ENCODE measurements at regions not wholly inside any gene's neighbourhood (a gene's known extent, or its start where the extent isn't known, plus 50 kb on each side); places are given as distances from the start of the nearest gene placed in this dataset.
"Not testable (repeated sequence)": the region's sequence is repeated elsewhere in the genome, so short reads cannot be mapped to it uniquely, and the experiment has no call there.

- no peak overlapping the region for H3K4me2 ChIP-seq (ENCODE audit: low read length)
- peaks cover 22% of the 10 kb centered on the region for H3K4me1 ChIP-seq (ENCODE audit: control insufficient read depth, insufficient read depth, low read length)
- no peaks in the 10 kb centered on the region for H3K27me3 ChIP-seq (ENCODE audit: control insufficient read depth, insufficient read depth, low read length)
- no peak overlapping the region for H3K4me3 ChIP-seq (ENCODE audit: low read length)
- H3K9ac ChIP-seq (ENCODE audit: low read depth, low read length) = no peak overlapping the region
- H3K36me3 ChIP-seq (ENCODE audit: insufficient read depth, low read length) = no peaks in the 10 kb centered on the region
- H3K9me3 ChIP-seq (replicated peaks; ENCODE audit: low read length) = no peaks in the 10 kb centered on the region
These were observed 210.7 kb downstream of the RASSF9 start for GRCh38 chr12:85625467-85625866.

- H3K4me3 ChIP-seq (ENCODE audit: low read length) = no peak overlapping the region
- peak overlapping the region; percentile 65 for H3K4me2 ChIP-seq (ENCODE audit: low read length)
- H3K4me1 ChIP-seq (ENCODE audit: control insufficient read depth, insufficient read depth, low read length) = peaks cover 25% of the 10 kb centered on the region
- H3K36me3 ChIP-seq (ENCODE audit: insufficient read depth, low read length) = no peaks in the 10 kb centered on the region
- no peaks in the 10 kb centered on the region for H3K9me3 ChIP-seq (replicated peaks; ENCODE audit: low read length)
- no peak overlapping the region for H3K9ac ChIP-seq (ENCODE audit: low read depth, low read length)
- no peaks in the 10 kb centered on the region for H3K27me3 ChIP-seq (ENCODE audit: control insufficient read depth, insufficient read depth, low read length)
These were observed 210.0 kb downstream of the RASSF9 start for GRCh38 chr12:85626001-85626783.

- Histone ChIP-seq H3K4me3 (ENCODE audit: low read length) (no peak overlapping the region), H3K36me3 (ENCODE audit: insufficient read depth, low read length) (no peaks in the 10 kb centered on the region), H3K4me1 (ENCODE audit: control insufficient read depth, insufficient read depth, low read length) (peaks cover 25% of the 10 kb centered on the region), H3K9ac (ENCODE audit: low read depth, low read length) (no peak overlapping the region), H3K4me2 (ENCODE audit: low read length) (peak overlapping the region; percentile 65), H3K27me3 (ENCODE audit: control insufficient read depth, insufficient read depth, low read length) (no peaks in the 10 kb centered on the region), H3K9me3 (replicated peaks; ENCODE audit: low read length) (no peaks in the 10 kb centered on the region)
These were observed 209.4 kb downstream of the RASSF9 start for GRCh38 chr12:85626784-85627171.

- H3K9ac ChIP-seq (ENCODE audit: low read depth, low read length) = no peak overlapping the region
- H3K27me3 ChIP-seq (ENCODE audit: control insufficient read depth, insufficient read depth, low read length) = no peaks in the 10 kb centered on the region
- H3K9me3 ChIP-seq (replicated peaks; ENCODE audit: low read length) = no peaks in the 10 kb centered on the region
- no peaks in the 10 kb centered on the region for H3K36me3 ChIP-seq (ENCODE audit: insufficient read depth, low read length)
- peak overlapping the region; percentile 65 for H3K4me2 ChIP-seq (ENCODE audit: low read length)
- H3K4me3 ChIP-seq (ENCODE audit: low read length) = no peak overlapping the region
- H3K4me1 ChIP-seq (ENCODE audit: control insufficient read depth, insufficient read depth, low read length) = peaks cover 25% of the 10 kb centered on the region
These were observed 208.6 kb downstream of the RASSF9 start for GRCh38 chr12:85627584-85627983.

- H3K27me3 ChIP-seq (ENCODE audit: control insufficient read depth, insufficient read depth, low read length); H3K36me3 ChIP-seq (ENCODE audit: insufficient read depth, low read length); H3K4me2 ChIP-seq (ENCODE audit: low read length); H3K4me3 ChIP-seq (ENCODE audit: low read length); H3K9me3 ChIP-seq (replicated peaks; ENCODE audit: low read length); H3K9ac ChIP-seq (ENCODE audit: low read depth, low read length): not testable (repeated sequence)
- peaks cover 25% of the 10 kb centered on the region for H3K4me1 ChIP-seq (ENCODE audit: control insufficient read depth, insufficient read depth, low read length)
These were observed 207.6 kb downstream of the RASSF9 start for GRCh38 chr12:85628562-85628961.

- no peak overlapping the region for H3K4me2 ChIP-seq (ENCODE audit: low read length)
These were observed 205.4 kb downstream of the RASSF9 start for GRCh38 chr12:85630851-85631250.

GRCh38 chr12:85632390-85632789 lies 203.8 kb downstream of the RASSF9 start:
- Histone ChIP-seq H3K27me3 (ENCODE audit: control insufficient read depth, insufficient read depth, low read length) (no peaks in the 10 kb centered on the region), H3K9me3 (replicated peaks; ENCODE audit: low read length) (no peaks in the 10 kb centered on the region), H3K9ac (ENCODE audit: low read depth, low read length) (no peak overlapping the region), H3K4me1 (ENCODE audit: control insufficient read depth, insufficient read depth, low read length) (peaks cover 5% of the 10 kb centered on the region), H3K36me3 (ENCODE audit: insufficient read depth, low read length) (no peaks in the 10 kb centered on the region), H3K4me3 (ENCODE audit: low read length) (no peak overlapping the region), H3K4me2 (ENCODE audit: low read length) (no peak overlapping the region)

More at GRCh38 chr12:85630851-85631250, 205.4 kb downstream of the RASSF9 start:
- H3K9me3 ChIP-seq (replicated peaks; ENCODE audit: low read length) = no peaks in the 10 kb centered on the region
- no peaks in the 10 kb centered on the region for H3K36me3 ChIP-seq (ENCODE audit: insufficient read depth, low read length)
- peaks cover 20% of the 10 kb centered on the region for H3K4me1 ChIP-seq (ENCODE audit: control insufficient read depth, insufficient read depth, low read length)
- H3K4me3 ChIP-seq (ENCODE audit: low read length) = no peak overlapping the region
- no peak overlapping the region for H3K9ac ChIP-seq (ENCODE audit: low read depth, low read length)
- H3K27me3 ChIP-seq (ENCODE audit: control insufficient read depth, insufficient read depth, low read length) = no peaks in the 10 kb centered on the region

GRCh38 chr12:85633491-85633890 lies 202.7 kb downstream of the RASSF9 start:
- Histone ChIP-seq H3K27me3 (ENCODE audit: control insufficient read depth, insufficient read depth, low read length) (no peaks in the 10 kb centered on the region), H3K4me3 (ENCODE audit: low read length) (no peak overlapping the region), H3K9ac (ENCODE audit: low read depth, low read length) (no peak overlapping the region), H3K4me1 (ENCODE audit: control insufficient read depth, insufficient read depth, low read length) (peaks cover 3% of the 10 kb centered on the region), H3K9me3 (replicated peaks; ENCODE audit: low read length) (no peaks in the 10 kb centered on the region), H3K36me3 (ENCODE audit: insufficient read depth, low read length) (no peaks in the 10 kb centered on the region), H3K4me2 (ENCODE audit: low read length) (no peak overlapping the region)

GRCh38 chr12:85639834-85640233 lies 196.4 kb downstream of the RASSF9 start:
- no peak overlapping the region for H3K9ac ChIP-seq (ENCODE audit: low read depth, low read length)
- no peak overlapping the region for H3K4me2 ChIP-seq (ENCODE audit: low read length)
- no peaks in the 10 kb centered on the region for H3K9me3 ChIP-seq (replicated peaks; ENCODE audit: low read length)
- H3K36me3 ChIP-seq (ENCODE audit: insufficient read depth, low read length) = no peaks in the 10 kb centered on the region
- H3K27me3 ChIP-seq (ENCODE audit: control insufficient read depth, insufficient read depth, low read length) = no peaks in the 10 kb centered on the region
- H3K4me1 ChIP-seq (ENCODE audit: control insufficient read depth, insufficient read depth, low read length) = peaks cover 3% of the 10 kb centered on the region
- no peak overlapping the region for H3K4me3 ChIP-seq (ENCODE audit: low read length)

GRCh38 chr12:85641796-85642195 lies 194.4 kb downstream of the RASSF9 start:
- no peaks in the 10 kb centered on the region for H3K9me3 ChIP-seq (replicated peaks; ENCODE audit: low read length)
- no peaks in the 10 kb centered on the region for H3K27me3 ChIP-seq (ENCODE audit: control insufficient read depth, insufficient read depth, low read length)
- peaks cover 3% of the 10 kb centered on the region for H3K4me1 ChIP-seq (ENCODE audit: control insufficient read depth, insufficient read depth, low read length)
- H3K9ac ChIP-seq (ENCODE audit: low read depth, low read length) = no peak overlapping the region
- H3K4me2 ChIP-seq (ENCODE audit: low read length) = no peak overlapping the region
- H3K4me3 ChIP-seq (ENCODE audit: low read length) = no peak overlapping the region
- H3K36me3 ChIP-seq (ENCODE audit: insufficient read depth, low read length) = no peaks in the 10 kb centered on the region

- no peak overlapping the region for H3K9ac ChIP-seq (ENCODE audit: low read depth, low read length)
- no peaks in the 10 kb centered on the region for H3K36me3 ChIP-seq (ENCODE audit: insufficient read depth, low read length)
- H3K4me2 ChIP-seq (ENCODE audit: low read length) = no peak overlapping the region
- H3K9me3 ChIP-seq (replicated peaks; ENCODE audit: low read length) = no peaks in the 10 kb centered on the region
- H3K27me3 ChIP-seq (ENCODE audit: control insufficient read depth, insufficient read depth, low read length) = no peaks in the 10 kb centered on the region
- H3K4me3 ChIP-seq (ENCODE audit: low read length) = no peak overlapping the region
- H3K4me1 ChIP-seq (ENCODE audit: control insufficient read depth, insufficient read depth, low read length) = peaks cover 3% of the 10 kb centered on the region
These were observed 193.9 kb downstream of the RASSF9 start for GRCh38 chr12:85642288-85642687.

- no peak overlapping the region for H3K4me2 ChIP-seq (ENCODE audit: low read length)
- H3K36me3 ChIP-seq (ENCODE audit: insufficient read depth, low read length) = no peaks in the 10 kb centered on the region
- peaks cover 3% of the 10 kb centered on the region for H3K4me1 ChIP-seq (ENCODE audit: control insufficient read depth, insufficient read depth, low read length)
- no peaks in the 10 kb centered on the region for H3K9me3 ChIP-seq (replicated peaks; ENCODE audit: low read length)
- no peaks in the 10 kb centered on the region for H3K27me3 ChIP-seq (ENCODE audit: control insufficient read depth, insufficient read depth, low read length)
- H3K4me3 ChIP-seq (ENCODE audit: low read length) = no peak overlapping the region
- H3K9ac ChIP-seq (ENCODE audit: low read depth, low read length) = no peak overlapping the region
These were observed 193.4 kb downstream of the RASSF9 start for GRCh38 chr12:85642808-85643207.
